GM18520 (cell line): ENCODE measurements at regions not wholly inside any gene's neighbourhood (a gene's known extent, or its start where the extent isn't known, plus 50 kb on each side); places are given as distances from the start of the nearest gene placed in this dataset.

ENCODE experiments used
- ATAC-seq: cut with Tn5 transposase; IDR thresholded peaks from one replicate; pipeline ENCODE4 v1.9.1; 2021; ENCODE audit not compliant: unreplicated experiment

GRCh38 chr18:4858379-4859127 lies 338.5 kb downstream of the AKAIN1 start:
- ATAC-seq: no peak

- no peak for ATAC-seq
These were observed 342.4 kb downstream of the AKAIN1 start for GRCh38 chr18:4854671-4855070.

- no peak for ATAC-seq
These were observed 345.6 kb downstream of the AKAIN1 start for GRCh38 chr18:4851301-4851976.

DNA sequence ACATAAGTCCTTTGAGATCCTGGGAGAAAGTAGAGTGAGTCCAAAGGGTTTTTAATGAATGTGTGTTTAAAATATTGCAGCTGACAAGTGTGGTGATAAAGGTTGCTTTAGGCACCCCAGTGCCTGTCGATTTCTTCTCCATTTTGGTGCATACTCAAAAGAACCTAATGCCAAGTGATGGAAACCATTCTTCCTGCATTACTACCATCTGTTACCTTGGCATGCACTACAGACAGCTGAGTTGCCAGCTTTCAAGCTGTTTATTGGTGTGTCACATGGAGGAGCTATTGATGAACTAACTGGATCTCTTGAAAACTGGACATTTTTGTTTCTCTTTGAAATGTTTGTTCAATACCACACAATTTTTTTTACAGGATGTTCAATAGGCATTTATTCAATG lies 350.0 kb downstream of the AKAIN1 start:
- ATAC-seq: no peak

DNA sequence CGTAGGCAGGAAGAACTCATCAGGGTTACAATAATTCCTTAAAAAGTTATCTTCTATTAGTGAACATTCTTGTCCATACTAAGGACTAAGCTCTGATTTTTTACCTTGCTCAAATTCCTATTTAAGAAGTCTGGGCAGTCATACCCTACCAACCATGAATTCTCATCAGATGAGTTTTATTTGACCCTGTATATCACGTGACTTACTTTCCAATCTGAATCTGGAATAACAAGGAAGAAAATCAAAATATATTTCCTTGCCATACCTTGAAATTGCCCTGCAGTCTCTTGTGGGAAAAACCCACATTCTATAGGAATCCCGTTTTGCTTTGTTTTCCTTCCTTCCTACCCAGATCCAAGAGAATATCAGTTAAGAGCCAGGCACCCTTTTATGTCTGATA lies 352.7 kb downstream of the AKAIN1 start:
- no peak for ATAC-seq

DNA sequence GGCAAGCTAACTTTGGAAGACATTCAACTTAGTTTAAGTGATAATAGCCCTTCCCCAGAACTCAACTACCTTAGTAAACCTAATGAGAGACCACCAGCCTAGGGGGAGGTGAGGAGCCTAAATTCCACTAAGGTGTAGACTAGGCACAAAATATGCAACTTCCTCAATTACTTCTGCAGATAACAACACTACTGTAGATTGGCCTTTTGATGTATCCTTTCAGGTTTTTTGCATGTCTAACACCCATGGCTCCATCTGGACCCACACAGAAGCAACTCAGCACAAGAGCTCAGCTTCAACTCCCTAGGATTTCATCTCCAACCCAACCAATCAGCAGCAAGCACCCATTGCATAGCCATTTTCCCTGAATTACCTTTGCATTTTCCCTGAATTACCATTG lies 353.3 kb downstream of the AKAIN1 start:
- no peak for ATAC-seq

GRCh38 chr18:4842751-4843150 lies 354.3 kb downstream of the AKAIN1 start:
- no peak for ATAC-seq

DNA sequence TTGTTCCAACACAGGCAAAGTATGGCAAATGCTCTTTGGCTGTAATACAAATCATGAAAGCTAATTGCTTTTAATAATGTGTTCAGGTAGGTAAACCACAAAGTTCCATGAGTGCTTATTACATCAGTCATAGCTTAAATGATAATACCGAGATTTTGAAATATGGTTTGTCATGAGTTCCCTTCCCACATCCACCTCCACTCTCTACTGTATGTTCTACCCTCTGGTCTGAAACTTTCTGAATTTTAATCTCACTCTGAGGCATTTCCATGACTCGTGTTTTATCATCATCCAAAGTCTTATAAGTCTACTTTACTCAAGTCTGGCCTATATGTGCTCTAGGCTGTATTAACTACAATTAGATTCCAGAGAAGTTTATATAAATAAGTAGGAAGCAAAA lies 354.8 kb downstream of the AKAIN1 start:
- ATAC-seq: no peak

- ATAC-seq: no peak
These were observed 357.4 kb downstream of the AKAIN1 start for GRCh38 chr18:4839639-4840038.

GRCh38 chr18:4836141-4836540 lies 360.9 kb downstream of the AKAIN1 start:
- no peak for ATAC-seq

DNA sequence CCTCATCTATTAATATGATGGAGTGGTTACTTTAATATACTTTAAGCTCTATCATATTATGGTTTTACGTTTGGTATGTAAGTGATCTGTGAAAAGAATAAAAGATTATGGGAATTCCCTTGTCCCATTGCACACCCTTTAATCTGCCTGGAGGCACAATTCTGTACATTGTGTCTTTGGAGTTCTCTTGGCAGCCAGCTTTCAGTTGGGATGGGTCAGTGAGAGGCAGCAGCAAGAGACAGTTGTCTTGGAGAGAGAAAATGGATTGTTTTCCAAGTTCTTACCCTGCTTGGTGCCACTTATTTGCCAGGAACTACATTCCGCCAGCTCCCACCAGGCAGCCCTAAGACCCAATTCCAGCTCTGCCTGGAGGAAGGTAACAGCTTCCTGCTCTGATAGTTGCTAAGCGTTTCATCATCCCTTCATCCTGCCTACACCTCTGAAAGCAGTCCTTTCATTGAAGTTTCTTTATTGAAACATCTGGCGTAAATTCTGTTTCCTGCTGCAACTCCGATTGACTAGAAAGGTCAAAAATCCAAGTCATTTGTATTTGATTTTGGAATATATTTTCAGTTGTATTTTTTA lies 365.2 kb downstream of the AKAIN1 start:
- ATAC-seq: no peak

DNA sequence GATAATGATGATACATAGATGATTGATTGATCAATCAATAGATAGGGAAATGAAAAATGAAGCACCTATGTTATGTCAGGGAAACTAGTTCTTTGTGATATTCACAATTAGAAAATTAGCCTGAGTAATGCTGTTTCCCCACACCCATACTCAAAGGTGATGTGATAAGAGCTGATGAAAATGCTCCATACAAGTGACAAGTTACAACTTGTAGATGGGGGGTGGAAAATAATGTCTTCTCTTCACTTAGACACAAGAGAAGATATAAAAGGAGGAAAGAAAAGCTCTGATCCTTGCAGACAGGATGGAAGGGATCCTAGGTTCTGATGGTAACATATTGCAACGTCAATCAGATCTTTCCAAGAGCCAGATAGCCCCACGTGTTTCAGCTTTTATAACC lies 365.9 kb downstream of the AKAIN1 start:
- no peak for ATAC-seq

DNA sequence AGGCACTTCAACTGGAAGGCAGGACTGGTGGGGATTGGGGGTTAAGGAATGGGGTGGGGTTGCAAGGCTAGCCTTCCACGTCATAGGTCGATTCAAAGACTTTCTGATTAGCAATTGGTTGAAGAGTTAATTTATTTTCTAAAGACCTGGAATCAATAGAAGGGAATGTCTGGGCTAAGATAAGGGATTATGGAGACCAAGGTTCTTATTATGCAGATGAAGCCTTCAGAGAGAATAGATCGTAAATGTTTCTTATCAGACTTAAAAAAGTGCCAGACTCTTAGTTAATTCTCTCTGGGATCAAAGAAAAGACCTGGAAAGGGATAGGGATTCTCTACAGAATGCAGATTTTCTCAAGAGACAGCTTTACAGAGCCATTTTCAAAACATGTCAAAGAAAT lies 368.0 kb upstream of the DLGAP1 start:
- ATAC-seq: no peak

- ATAC-seq: no peak
These were observed 366.7 kb upstream of the DLGAP1 start for GRCh38 chr18:4821801-4822200.

GRCh38 chr18:4817665-4818064 lies 362.6 kb upstream of the DLGAP1 start:
- no peak for ATAC-seq

- ATAC-seq: no peak
These were observed 358.6 kb upstream of the DLGAP1 start for GRCh38 chr18:4813708-4814107.

- ATAC-seq: no peak
These were observed 353.8 kb upstream of the DLGAP1 start for GRCh38 chr18:4808891-4809290.

DNA sequence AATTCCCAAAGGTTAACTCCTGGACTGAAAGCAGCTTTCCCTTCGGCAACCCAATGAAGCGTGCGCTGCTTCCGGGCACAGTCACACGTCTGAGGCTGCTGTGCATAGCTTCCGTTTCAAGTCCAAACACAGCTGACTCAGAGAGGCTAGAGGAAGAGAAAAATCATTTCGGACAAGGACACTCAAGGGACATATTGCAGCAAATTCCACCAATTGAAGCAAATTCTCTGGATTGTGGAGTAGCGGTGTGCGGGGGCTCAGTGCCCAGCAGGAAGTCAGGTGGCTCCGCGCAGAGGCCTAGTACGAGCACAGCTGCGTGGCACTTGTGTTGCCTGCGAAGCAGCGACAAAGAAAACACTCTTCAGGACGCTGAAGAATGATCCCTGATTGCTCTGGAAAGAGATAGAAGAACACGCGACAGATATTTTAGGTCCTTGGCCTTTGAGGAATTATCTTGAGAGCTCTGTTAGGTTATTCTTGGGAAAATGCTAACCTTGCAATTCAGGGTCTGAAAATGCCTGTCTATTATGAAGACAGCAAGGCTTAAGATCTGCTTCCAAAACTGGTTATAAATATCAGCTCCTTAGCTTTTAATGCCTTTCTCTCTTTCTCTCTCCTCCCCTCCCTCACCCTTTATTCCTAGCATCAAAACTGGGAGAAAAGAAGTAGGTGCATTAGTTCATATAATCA lies 352.6 kb upstream of the DLGAP1 start:
- ATAC-seq: no peak

DNA sequence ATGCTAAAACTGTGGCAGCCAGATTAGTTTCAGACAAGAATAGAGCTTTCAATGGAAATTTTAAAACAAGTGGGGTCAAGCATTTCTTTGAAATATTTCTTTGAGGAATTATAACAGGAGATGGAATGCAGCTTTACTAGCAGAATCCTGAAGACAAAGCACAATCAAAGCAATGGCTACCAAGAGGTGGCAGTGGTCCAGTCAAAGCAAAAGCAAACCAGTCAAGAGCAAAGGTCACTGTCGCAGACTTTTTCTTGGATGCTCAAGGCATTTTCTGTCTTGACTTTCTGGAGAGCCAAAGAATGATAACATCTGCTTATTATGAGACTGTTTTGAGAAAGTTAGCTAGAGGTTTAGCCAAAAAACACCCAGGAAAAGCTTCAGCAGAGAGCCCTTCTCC lies 351.2 kb upstream of the DLGAP1 start:
- ATAC-seq: no peak

- no peak for ATAC-seq
These were observed 347.2 kb upstream of the DLGAP1 start for GRCh38 chr18:4802296-4802695.

DNA sequence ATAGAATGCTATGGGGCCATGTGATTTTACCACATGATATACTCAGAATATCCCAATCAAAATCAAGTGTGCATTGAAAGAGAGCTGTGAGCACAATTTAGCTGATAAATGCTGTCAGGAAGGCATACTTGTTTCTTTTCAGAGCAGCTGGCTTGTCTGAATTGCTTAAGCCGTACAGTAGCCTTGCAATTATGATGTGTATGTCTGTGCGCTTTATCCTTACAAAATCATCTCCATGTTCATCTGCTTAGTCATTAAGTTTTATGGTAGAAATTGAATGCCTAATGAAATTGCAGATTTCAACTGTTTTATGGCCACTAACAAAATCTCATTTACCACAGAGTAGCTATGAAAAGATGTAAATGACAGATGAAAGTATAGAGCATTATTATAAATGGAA lies 346.0 kb upstream of the DLGAP1 start:
- no peak for ATAC-seq
